T1000 (cell line): ENCODE measurements at regions not wholly inside any gene's neighbourhood (a gene's known extent, or its start where the extent isn't known, plus 50 kb on each side); places are given as distances from the start of the nearest gene placed in this dataset.
"Not testable (repeated sequence)": the region's sequence is repeated elsewhere in the genome, so short reads cannot be mapped to it uniquely, and the experiment has no call there.

Experiments used
- DNase-seq: peaks from one replicate; lab custom pipeline; 2025; ENCODE audit warnings: mixed read lengths; lab: John Stamatoyannopoulos, UW

DNA sequence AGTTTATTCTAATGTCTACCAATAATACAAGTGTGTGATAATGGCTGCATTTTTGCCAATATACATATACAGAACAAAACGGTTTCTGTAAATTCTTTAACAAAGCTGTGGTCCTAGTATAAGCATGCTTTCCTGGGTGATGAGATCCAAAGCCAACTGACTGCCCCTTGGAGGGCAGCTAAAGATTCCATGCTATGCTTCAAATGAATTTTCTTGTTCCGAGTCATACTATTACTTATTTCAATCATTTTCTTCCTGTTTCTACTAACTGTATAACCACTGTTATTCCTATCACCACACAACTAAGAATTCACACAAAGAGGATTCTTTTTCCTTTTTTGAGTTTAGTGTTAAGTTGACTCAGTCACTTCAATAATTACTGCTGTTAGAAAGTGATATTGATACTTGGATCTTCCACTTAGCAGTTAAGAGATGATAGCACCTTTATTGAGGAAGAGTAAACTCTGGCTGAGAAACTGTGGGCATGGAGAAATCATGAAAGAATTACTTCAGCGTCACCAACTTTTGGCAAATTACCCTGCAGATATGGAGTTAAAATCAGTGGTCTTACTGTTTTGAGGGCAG lies 197.5 kb downstream of the ARL4A start:
- DNase-seq: no peak

GRCh38 chr7:12888717-12889116 lies 201.3 kb downstream of the ARL4A start:
- no peak for DNase-seq

- DNase-seq: no peak
These were observed 202.0 kb downstream of the ARL4A start for GRCh38 chr7:12889391-12889790.

DNA sequence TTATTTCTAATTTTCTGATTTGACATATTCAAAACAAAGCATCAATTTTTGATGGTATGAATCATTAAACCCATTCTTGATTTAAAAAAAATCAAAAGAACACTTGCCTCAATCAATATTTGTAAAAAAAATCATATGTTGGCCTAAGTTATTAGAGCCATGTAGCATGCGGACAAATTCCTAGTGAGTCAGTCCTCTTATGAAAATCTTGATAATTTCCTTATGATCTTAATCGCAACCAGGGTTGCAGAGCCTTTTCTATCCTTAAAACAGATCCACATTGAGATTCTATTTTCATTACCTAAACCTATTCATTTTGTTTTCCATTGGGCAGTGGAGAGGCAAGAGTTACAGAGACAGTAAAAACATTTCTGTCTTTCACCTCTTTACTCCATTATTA lies 203.2 kb downstream of the ARL4A start:
- DNase-seq: no peak

DNA sequence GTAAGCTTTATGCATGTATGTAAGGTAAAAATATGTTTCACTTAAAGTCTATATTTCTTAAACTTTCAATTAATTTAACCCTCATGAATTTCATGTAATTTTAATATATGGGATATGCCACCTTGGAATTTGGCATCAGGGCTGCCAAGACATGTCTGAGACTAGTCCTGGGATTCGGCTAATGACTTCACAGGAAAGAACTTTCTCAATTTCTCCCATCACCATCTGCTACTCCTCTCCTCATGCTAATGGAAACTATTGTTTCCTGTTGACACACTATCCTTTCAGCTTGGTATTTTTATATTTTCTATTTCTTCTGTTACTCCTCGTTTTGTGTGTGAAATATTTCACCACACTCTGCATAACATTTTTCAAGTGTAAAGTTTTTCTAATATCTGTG lies 205.9 kb downstream of the ARL4A start:
- DNase-seq: no peak

- DNase-seq: no peak
These were observed 207.9 kb downstream of the ARL4A start for GRCh38 chr7:12895296-12895695.

DNA sequence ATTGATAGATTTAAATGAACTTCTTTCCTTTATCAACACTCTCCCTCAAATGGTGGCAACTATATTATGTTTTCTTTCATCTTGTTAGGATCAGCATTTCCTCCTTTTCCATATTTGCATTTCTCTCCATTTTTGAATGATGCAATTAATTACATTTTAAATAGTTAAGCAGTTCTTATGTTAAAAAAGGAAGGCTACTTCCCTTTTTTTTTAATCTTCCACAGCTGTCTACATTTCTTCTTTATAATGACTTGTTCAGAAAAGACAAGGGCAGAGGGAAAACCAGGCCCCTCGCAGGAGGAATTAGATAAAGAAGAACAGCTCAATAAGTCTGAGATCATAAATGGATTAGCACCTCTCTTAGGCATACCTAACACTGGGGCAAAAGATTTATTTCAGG lies 208.9 kb downstream of the ARL4A start:
- DNase-seq: no peak

GRCh38 chr7:12898004-12898403 lies 210.6 kb downstream of the ARL4A start:
- DNase-seq: no peak

DNA sequence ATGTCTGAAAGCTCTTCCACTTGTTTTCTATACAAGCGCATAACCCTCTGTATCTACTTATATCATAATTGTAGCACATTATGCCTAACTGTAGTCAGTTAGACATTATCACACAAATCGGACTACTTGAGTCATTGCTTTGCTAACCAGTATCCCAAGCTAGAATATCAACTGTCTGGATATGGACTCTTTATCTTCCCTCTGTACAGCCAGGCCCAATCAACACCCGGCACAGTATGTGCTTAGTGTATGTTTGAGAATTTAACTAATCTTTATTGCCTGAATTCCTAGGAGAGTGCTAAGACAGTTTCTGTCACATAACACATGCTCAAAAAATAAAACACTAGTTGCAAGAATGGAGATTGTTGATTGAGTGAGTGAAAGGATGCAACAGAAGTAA lies 211.2 kb downstream of the ARL4A start:
- DNase-seq: no peak

GRCh38 chr7:12905671-12906070 lies 218.2 kb downstream of the ARL4A start:
- no peak for DNase-seq

DNA sequence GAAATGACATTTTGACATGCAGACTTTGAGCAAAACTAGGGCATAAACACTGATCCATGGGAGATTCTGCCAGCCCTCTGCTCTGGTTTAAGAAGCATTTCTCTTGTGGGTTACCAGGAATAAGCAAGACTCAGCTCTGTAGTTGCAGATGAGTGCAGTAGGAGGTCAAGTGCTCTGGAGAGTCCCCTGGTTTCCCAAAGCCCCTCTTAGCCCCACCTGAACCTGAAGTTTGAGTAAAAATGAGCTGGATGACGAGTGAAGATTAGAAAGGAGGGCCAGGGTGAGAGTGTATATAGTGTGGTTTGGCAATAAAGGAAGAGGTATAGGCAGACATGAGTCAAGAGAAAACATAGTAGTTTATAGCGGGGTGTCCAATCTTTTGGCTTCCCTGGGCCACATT lies 220.3 kb downstream of the ARL4A start:
- DNase-seq: no peak

DNA sequence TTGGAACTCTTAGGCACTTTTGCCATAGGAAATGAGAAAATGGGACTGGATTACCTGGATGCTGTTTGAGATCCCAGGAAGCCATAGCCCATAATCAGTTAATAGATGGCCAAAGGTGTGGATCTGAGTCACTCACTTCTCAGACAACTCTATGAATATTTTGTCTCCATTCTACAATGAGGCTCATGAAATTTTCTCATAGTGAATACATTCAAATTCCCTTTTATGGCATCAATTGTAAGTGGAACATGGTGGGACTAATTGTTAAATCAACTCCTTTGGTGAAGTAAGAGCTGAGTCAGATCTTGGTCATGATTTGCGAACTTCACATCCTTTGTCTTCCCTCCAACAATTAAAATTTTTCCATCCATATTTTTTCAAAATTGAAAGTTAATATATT lies 222.1 kb downstream of the ARL4A start:
- no peak for DNase-seq

- DNase-seq: no peak
These were observed 223.6 kb downstream of the ARL4A start for GRCh38 chr7:12911053-12911452.

DNA sequence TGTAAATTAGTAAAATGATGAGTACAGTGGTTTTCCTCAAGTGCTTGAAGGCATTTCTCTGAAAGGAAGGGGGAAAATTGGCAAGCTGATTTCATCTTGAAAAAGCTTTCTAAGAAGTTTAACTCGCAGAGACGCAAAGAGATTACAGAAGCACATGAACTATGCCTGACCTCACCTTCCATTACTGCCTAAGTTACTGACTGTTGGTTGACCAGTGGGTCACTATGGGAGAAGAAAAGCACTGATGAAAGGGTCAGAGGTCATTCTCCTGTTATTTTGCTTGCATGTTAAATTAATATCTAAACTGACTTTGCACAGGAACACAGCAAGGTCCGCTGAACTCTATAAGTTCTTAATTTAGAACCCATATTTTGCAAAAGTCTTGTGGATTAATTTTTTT lies 225.6 kb downstream of the ARL4A start:
- no peak for DNase-seq

DNA sequence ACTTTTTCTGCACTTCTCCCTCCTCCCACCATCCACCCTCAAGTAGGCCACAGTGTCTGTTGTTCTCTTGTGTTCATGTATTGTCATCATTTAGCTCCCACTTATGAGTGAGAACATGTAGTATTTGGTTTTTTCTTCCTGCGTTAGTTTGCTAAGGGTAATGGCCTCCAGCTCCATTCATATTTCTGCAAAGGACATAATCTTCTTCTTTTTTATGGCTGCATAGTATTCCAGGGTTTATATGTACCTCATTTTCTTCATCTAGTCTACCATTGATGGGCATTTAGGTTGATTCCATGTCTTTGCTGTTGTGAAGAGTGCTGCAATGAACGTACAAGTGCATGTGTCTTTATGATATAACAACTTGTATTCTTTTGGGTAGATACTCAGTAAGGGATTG lies 230.4 kb downstream of the ARL4A start:
- DNase-seq: no peak

DNA sequence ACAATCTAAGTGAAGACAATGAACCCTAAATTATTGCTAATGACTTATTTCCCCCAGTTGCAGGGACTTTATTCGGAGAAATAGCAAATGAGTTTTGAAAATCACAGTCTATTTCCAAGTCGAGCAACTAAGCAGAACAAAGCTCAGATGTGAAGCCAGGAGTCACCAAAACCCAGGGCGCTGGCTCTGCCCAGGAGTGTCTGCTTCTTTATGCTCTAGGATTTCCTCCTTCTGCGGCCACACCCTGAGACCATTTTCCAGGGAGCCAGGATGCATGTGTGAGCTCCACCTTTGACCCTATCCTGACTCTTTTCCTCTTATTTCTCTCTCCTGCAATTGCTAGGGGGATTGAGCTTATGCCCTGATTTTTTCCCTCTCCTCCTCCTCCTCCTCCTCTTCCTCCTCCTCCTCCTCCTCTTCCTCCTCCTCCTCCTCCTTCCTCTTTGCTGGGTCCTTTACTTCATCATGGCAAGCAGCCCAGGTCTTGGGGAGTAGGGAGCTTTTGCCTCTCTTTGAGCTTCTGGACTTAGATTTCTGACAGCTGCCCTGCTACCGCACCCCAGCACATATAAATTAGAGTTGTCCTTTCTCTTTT lies 234.4 kb downstream of the ARL4A start:
- DNase-seq: no peak

DNA sequence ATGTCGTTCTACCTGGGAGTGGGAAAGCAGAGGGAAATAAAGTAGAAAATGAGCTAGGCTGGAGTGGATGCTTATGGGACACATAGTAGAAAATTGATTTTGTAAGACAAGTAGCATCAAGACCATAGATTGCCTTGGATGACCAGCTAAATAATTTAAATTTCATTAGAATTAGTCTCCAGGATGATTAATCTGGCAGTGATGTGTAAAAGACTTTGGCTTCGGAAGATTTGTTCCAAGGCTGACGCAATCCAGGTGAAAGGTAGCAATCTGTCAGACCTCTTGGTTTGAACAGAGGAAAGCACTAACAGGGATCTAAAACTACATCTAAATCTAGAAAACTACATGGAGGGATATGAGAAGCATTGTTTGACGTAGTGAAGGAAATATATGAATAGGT lies 236.5 kb downstream of the ARL4A start:
- DNase-seq: no peak

DNA sequence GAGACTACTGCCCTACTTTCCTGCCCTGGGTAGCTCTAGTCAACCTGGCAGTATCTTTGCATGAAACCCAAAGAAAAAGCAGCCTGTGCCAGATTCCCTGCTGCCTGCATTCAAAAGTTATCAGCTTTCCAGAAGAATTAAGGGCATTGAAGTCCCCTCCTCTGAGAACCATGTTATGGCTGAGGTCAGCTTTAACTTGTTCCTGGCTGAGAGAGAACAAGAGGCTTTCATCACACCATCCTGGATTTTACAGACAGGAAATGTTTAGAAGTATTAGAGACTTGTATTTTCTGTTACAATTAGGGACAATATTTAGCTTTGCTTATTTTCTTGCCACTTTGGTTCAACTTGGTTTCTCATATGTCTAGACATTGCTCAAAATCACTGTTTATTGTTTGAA lies 238.8 kb downstream of the ARL4A start:
- no peak for DNase-seq

- DNase-seq: no peak
These were observed 240.4 kb downstream of the ARL4A start for GRCh38 chr7:12927635-12928434.

- no peak for DNase-seq
These were observed 242.2 kb downstream of the ARL4A start for GRCh38 chr7:12929476-12930140.

GRCh38 chr7:12930534-12930933 lies 243.1 kb downstream of the ARL4A start:
- no peak for DNase-seq

- DNase-seq: not testable (repeated sequence)
These were observed 244.0 kb downstream of the ARL4A start for GRCh38 chr7:12931465-12931864.

- DNase-seq: no peak
These were observed 252.3 kb downstream of the ARL4A start for GRCh38 chr7:12939694-12940093.
